Nephron progenitor cell (in vitro differentiated cells): ENCODE measurements at regions not wholly inside any gene's neighbourhood (a gene's known extent, or its start where the extent isn't known, plus 50 kb on each side); places are given as distances from the start of the nearest gene placed in this dataset.

ENCODE experiments used
- DNase-seq: peaks from one replicate; pipeline ENCODE4 v3.0.0; 2021
- H3K27ac Mint-ChIP-seq: 2 replicates; pipeline ENCODE4 v1.8.0; 2021; ENCODE audit warnings: mild to moderate bottlenecking, moderate library complexity, mixed read lengths
- H3K27me3 Mint-ChIP-seq: 2 replicates; pipeline ENCODE4 v1.8.0; 2021; ENCODE audit warnings: mild to moderate bottlenecking, low read depth, mixed read lengths; ENCODE audit not compliant: poor library complexity
- H3K36me3 Mint-ChIP-seq: 2 replicates; pipeline ENCODE4 v1.8.0; 2021; ENCODE audit warnings: low read depth, mixed read lengths
- H3K4me1 Mint-ChIP-seq: 2 replicates; pipeline ENCODE4 v1.8.0; 2021; ENCODE audit warnings: mixed read lengths
- H3K4me3 Mint-ChIP-seq: 2 replicates; pipeline ENCODE4 v1.8.0; 2021; ENCODE audit warnings: mild to moderate bottlenecking, moderate library complexity, mixed read lengths
- H3K9me3 Mint-ChIP-seq: 2 replicates; pipeline ENCODE4 v1.8.0; 2021; ENCODE audit warnings: mild to moderate bottlenecking, moderate library complexity, mixed read lengths
- TF ChIP-seq, protein P1 (sequence below): fragments of 200-600 bp; sonication (generic); IDR thresholded peaks from 2 replicates; pipeline ENCODE4 v1.5.0; 2021; ENCODE audit warnings: antibody characterized with exemption

- Mint-ChIP-seq H3K4me3 (no peak overlapping the region), H3K4me1 (peaks cover 34% of the 10 kb centered on the region), H3K36me3 (no peaks in the 10 kb centered on the region), H3K9me3 (no peaks in the 10 kb centered on the region), H3K27me3 (peaks cover 14% of the 10 kb centered on the region), H3K27ac (no peak overlapping the region)
- TF ChIP-seq, protein P1, sequence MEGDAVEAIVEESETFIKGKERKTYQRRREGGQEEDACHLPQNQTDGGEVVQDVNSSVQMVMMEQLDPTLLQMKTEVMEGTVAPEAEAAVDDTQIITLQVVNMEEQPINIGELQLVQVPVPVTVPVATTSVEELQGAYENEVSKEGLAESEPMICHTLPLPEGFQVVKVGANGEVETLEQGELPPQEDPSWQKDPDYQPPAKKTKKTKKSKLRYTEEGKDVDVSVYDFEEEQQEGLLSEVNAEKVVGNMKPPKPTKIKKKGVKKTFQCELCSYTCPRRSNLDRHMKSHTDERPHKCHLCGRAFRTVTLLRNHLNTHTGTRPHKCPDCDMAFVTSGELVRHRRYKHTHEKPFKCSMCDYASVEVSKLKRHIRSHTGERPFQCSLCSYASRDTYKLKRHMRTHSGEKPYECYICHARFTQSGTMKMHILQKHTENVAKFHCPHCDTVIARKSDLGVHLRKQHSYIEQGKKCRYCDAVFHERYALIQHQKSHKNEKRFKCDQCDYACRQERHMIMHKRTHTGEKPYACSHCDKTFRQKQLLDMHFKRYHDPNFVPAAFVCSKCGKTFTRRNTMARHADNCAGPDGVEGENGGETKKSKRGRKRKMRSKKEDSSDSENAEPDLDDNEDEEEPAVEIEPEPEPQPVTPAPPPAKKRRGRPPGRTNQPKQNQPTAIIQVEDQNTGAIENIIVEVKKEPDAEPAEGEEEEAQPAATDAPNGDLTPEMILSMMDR: no peak
- DNase-seq: no peak
These were observed 84.9 kb upstream of the OTX2 start for GRCh38 chr14:56895154-56895553.

DNA sequence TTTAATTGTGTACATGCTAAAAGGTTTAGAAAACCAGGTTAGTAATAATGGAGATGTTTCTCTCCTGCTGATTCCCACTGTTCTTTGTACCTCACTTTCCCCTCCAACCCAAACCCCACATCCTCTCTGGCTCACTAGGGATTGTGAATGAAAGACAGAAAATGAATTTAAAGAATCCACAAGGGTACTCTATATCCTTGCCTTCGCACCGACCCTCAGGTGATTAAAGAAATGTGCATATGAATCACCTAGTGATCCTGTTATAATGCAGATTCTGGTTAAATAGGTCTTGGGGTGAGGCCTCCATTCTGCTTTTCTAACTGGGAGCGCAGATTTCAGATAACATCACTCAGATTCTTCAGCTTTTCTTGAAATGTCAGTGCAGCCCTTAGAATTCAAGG lies 84.3 kb upstream of the OTX2 start:
- Mint-ChIP-seq H3K27ac (no peak overlapping the region), H3K36me3 (no peaks in the 10 kb centered on the region), H3K4me1 (peaks cover 28% of the 10 kb centered on the region), H3K9me3 (no peaks in the 10 kb centered on the region), H3K27me3 (peaks cover 14% of the 10 kb centered on the region), H3K4me3 (no peak overlapping the region)
- DNase-seq: no peak
- TF ChIP-seq, protein P1: no peak

DNA sequence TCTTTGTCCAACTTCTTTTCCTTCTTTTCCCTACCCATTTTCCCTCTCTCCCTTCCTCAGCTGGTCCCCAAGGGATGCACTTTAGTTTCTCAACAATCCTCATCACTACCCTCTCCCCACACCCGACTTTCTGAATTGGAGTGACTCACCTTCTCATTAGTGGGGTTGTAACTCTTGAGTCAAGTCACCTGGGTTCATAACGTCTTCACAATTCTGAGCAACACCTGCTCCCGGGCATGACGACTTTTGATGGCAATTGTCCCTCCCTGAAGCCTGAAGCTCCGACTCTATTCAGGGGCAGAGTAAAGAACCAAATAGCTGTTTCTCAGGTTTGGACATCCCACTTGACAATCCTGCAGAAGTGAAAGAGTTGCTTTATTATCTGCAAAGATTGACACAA lies 82.7 kb upstream of the OTX2 start:
- Mint-ChIP-seq H3K4me1 (peaks cover 39% of the 10 kb centered on the region), H3K27me3 (peaks cover 14% of the 10 kb centered on the region)
- TF ChIP-seq, protein P1: no peak

GRCh38 chr14:56891226-56891625 lies 80.9 kb upstream of the OTX2 start:
- Mint-ChIP-seq H3K9me3 (peaks cover 10% of the 10 kb centered on the region), H3K4me1 (peaks cover 45% of the 10 kb centered on the region)
- DNase-seq: no peak

More for the DNA sequence above, 82.7 kb upstream of the OTX2 start:
- Mint-ChIP-seq H3K36me3 (no peaks in the 10 kb centered on the region), H3K27ac (no peak overlapping the region), H3K4me3 (no peak overlapping the region), H3K9me3 (no peaks in the 10 kb centered on the region)
- no peak for DNase-seq

DNA sequence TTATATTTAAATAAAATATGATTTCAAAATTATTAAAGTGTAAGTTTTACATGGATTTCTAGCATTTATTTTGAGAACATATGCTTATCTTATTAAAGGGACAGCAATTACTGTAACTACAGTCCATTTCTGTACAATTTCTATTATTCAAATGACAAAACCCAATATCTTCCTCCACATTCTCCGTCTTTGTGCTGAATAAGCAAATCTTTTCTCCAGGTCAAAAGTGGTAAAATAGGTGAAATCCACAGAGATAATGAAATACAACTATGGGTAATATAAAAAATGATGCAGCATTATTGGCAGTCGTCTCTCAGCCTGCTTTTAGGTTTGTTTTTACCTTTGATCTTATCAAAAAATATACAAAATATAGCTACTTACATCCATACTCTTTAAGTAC lies 79.4 kb upstream of the OTX2 start:
- peaks cover 39% of the 10 kb centered on the region for H3K4me1 Mint-ChIP-seq
- no peak overlapping the region for H3K27ac Mint-ChIP-seq
- no peak for DNase-seq
- no peak overlapping the region for H3K4me3 Mint-ChIP-seq
- peaks cover 4% of the 10 kb centered on the region for H3K36me3 Mint-ChIP-seq
- TF ChIP-seq, protein P1: no peak
- peaks cover 10% of the 10 kb centered on the region for H3K9me3 Mint-ChIP-seq
- peaks cover 6% of the 10 kb centered on the region for H3K27me3 Mint-ChIP-seq

More at GRCh38 chr14:56891226-56891625, 80.9 kb upstream of the OTX2 start:
- Mint-ChIP-seq H3K36me3 (peaks cover 4% of the 10 kb centered on the region), H3K27ac (no peak overlapping the region), H3K27me3 (peaks cover 9% of the 10 kb centered on the region), H3K4me3 (no peak overlapping the region)
- TF ChIP-seq, protein P1: no peak

DNA sequence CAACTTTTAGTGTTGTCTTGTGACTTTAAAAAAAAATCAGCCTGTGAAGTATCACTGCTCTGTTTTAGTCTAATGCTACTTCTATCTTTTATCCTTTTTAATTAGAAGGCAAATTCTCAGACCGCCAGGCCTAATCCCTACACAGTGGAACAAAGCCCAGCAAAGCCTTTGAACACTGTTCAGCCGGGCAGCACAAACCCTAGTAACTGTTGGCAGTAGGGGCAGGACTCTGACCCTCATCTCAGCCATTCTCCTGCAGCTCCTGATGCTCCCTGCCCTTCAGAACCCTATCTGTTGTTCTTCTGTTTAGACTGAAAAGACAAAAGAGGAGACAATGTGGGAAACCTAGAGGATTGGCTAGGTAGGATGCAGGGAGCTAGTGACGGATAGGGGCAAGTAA lies 78.0 kb upstream of the OTX2 start:
- Mint-ChIP-seq H3K4me1 (peaks cover 39% of the 10 kb centered on the region), H3K36me3 (peaks cover 4% of the 10 kb centered on the region), H3K9me3 (peaks cover 10% of the 10 kb centered on the region), H3K27me3 (no peaks in the 10 kb centered on the region), H3K4me3 (no peak overlapping the region), H3K27ac (no peak overlapping the region)
- TF ChIP-seq, protein P1: no peak
- DNase-seq: no peak
